ENCODE measurements at regions not wholly inside any gene's neighbourhood (a gene's known extent, or its start where the extent isn't known, plus 50 kb on each side); places are given as distances from the start of the nearest gene placed in this dataset.

GRCh38 chr18:70457788-70458187 lies 168.9 kb downstream of the SOCS6 start:
- DNase-seq (ENCODE audit: low spot score) = no peak

GRCh38 chr18:70457223-70457622 lies 168.4 kb downstream of the SOCS6 start:
- no peak for DNase-seq (ENCODE audit: low spot score)

- DNase-seq (ENCODE audit: low spot score) = no peak
Observed at GRCh38 chr18:70456376-70456775, 167.5 kb downstream of the SOCS6 start.

GRCh38 chr18:70455731-70456130 lies 166.9 kb downstream of the SOCS6 start:
- DNase-seq (ENCODE audit: low spot score) = no peak

- DNase-seq (ENCODE audit: low spot score) = no peak
Observed at GRCh38 chr18:70454704-70455322, 166.0 kb downstream of the SOCS6 start.

- no peak for DNase-seq (ENCODE audit: low spot score)
Observed at GRCh38 chr18:70453058-70453775, 164.4 kb downstream of the SOCS6 start.

- DNase-seq (ENCODE audit: low spot score) = no peak
Observed at GRCh38 chr18:70452501-70452900, 163.7 kb downstream of the SOCS6 start.

- DNase-seq (ENCODE audit: low spot score) = no peak
Observed at GRCh38 chr18:70450426-70451253, 161.8 kb downstream of the SOCS6 start.

- DNase-seq (ENCODE audit: low spot score) = no peak
Observed at GRCh38 chr18:70448588-70448987, 159.7 kb downstream of the SOCS6 start.

GRCh38 chr18:70446063-70446462 lies 157.2 kb downstream of the SOCS6 start:
- DNase-seq (ENCODE audit: low spot score) = no peak

- no peak for DNase-seq (ENCODE audit: low spot score)
Observed at GRCh38 chr18:70442933-70443332, 154.1 kb downstream of the SOCS6 start.

GRCh38 chr18:70432804-70433400 lies 144.1 kb downstream of the SOCS6 start:
- DNase-seq (ENCODE audit: low spot score) = no peak

- peak; percentile 25 for DNase-seq (ENCODE audit: low spot score)
Observed at GRCh38 chr18:70431203-70431624, 142.4 kb downstream of the SOCS6 start.

GRCh38 chr18:70430501-70431173 lies 141.8 kb downstream of the SOCS6 start:
- no peak for DNase-seq (ENCODE audit: low spot score)

GRCh38 chr18:70429847-70430500 lies 141.1 kb downstream of the SOCS6 start:
- DNase-seq (ENCODE audit: low spot score) = no peak

- no peak for DNase-seq (ENCODE audit: low spot score)
Observed at GRCh38 chr18:70428439-70428838, 139.6 kb downstream of the SOCS6 start.

GRCh38 chr18:70426818-70427217 lies 138.0 kb downstream of the SOCS6 start:
- DNase-seq (ENCODE audit: low spot score) = no peak

GRCh38 chr18:70425236-70425635 lies 136.4 kb downstream of the SOCS6 start:
- DNase-seq (ENCODE audit: low spot score) = no peak

- DNase-seq (ENCODE audit: low spot score) = no peak
Observed at GRCh38 chr18:70423988-70424387, 135.1 kb downstream of the SOCS6 start.

GRCh38 chr18:70423120-70423519 lies 134.3 kb downstream of the SOCS6 start:
- DNase-seq (ENCODE audit: low spot score) = no peak

- no peak for DNase-seq (ENCODE audit: low spot score)
Observed at GRCh38 chr18:70422391-70422965, 133.6 kb downstream of the SOCS6 start.

Data from HuH-7 (cell line).